GM21717 (cell line): ENCODE measurements at regions not wholly inside any gene's neighbourhood (a gene's known extent, or its start where the extent isn't known, plus 50 kb on each side); places are given as distances from the start of the nearest gene placed in this dataset.
"Not testable (repeated sequence)": the region's sequence is repeated elsewhere in the genome, so short reads cannot be mapped to it uniquely, and the experiment has no call there.

Source experiments
- ATAC-seq: cut with Tn5 transposase; IDR thresholded peaks from one replicate; pipeline ENCODE4 v1.9.1; 2021; ENCODE audit warnings: mild to moderate bottlenecking, moderate library complexity; ENCODE audit not compliant: unreplicated experiment

DNA sequence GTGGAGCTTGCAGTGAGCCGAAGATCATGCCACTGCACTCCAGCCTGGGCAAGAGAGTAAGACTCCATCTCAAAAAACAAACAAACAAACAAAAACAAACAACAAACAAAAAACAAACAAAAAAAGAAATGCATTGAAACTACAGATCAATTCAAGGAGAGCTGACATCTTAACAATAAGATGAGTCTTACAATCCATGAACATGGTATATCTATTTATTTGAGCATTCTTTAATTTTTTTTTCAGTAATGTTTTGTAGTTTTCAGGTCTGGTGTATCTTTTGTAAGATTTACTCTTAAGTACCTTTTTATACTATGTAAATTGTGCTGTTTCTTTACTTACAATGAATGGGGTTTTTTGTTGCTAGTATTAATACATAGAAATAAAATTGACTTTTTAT is 140.1 kb upstream of the DAPK1 start:
- ATAC-seq: no peak

DNA sequence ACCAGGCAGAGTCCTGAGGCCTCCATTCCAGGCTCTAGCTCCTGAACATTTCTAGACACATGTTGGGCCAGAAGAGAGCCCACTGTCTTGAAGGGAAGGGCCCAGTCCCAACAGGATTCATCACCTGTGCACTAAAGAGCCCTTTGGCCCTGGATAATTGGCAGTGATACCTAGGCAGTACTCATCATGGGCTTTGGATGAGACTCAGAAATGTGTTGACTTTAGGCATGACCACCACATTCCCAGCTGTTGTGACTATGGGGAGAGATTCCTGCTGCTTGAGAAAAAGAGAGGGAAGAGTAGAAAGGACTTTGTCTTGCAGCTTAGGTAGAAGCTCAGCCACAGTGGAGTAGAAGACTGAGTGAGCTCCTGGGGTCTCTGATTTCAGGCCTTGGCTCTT is 138.4 kb upstream of the DAPK1 start:
- ATAC-seq: no peak

DNA sequence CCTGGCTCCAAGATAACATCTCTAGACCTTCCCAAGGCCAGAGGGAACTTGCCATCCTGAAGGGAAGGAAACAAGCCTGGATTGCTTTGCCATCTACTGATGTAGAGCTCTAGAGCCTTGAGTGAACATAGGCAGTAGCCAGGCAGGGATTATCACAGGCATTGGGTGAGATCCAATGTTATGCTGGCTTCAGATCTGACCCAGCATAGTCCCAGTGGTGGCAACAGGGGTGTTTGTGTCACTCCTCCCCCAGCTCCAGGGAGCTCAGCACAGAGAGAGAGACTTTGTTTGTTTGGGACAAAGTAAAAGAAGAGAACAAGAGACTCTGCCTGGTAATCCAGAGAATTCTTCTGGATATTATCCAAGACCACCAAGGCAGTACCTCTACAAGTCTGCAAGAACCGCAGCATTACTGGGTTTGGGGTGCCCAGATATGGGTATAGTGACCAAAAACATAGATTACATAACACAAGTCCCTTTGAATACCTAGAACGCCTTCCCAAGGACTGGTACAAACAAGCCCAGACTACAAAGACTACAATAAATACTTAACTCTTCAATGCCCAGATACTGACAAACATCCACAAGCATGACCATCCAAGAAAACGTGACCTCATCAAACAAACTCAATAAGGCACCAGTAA is 137.6 kb upstream of the DAPK1 start:
- ATAC-seq: no peak

DNA sequence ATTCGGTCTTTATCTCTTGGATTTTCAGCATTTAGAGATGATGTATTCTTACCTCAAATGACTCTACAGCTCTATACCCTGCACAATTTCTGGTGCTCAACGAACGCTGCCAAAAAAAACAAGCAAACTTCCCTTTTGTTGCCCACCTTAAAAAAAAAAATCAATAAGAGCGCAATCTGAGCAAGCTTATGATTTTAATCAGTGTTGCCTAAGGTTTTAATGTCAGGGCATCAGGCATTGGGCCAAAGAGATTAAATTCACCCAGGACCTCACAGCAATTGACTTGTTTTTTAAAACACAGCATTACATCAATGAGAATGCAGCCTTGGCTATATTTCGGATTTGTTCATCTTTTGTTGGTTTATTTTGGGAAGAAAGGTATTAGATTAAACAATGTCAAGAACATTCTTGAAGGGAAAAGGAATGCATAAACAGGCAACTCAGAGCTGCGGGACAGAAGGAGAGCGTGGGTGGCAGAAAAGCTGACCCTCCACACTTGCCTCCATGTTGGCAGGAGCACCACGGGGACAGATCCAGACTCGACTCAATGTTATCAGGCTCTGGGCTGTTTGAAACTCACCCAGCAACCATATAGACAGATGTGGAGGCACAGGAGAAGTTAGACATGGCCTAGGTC is 127.5 kb upstream of the DAPK1 start:
- no peak for ATAC-seq

GRCh38 chr9:87371795-87372355 is 125.8 kb upstream of the DAPK1 start:
- ATAC-seq: no peak

GRCh38 chr9:87372356-87372851 is 125.3 kb upstream of the DAPK1 start:
- ATAC-seq: no peak

DNA sequence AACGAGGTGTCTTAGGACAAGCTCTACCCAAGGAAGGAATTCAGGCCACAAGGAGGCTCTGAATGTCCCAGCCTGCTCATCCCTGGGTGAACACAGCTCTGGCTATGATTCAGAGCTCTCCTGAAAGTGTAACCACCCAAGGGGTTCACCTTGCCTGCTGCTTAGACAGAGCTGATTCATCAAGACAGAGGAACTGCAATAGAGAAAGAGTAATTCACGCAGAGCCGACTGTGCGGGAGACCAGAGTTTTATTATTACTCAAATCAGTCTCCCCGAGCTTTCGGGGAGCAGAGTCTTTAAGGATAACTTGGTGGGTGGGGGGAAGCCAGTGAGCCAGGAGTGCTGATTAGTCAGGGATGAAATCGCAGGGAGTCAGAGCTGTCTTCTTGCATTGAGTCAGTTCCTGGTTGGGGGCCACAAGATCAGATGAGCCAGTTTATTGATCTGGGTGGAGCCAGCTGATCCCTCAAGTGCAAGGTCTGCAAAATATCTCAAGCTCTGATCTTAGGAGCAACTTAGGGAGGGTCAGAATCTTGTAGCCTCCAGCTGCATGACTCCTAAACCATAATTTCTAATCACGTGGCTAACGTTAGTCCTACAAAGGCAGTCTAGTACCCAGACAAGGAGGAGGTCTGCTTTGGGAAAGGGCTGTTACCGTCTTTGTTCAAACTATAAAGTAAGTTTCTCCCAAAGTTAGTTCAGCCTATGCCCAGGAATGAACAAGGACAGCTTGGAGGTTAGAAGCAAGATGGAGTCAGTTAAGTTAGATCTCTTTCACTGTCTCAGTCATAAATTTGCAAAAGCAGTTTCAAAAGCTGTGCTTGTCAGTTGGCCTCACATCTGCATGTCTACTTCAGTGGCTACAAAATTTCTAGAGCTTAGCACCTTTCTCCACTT is 123.4 kb upstream of the DAPK1 start:
- peak; percentile 68 for ATAC-seq

GRCh38 chr9:87375397-87376073 is 122.1 kb upstream of the DAPK1 start:
- ATAC-seq: no peak

GRCh38 chr9:87378676-87379075 is 119.0 kb upstream of the DAPK1 start:
- ATAC-seq: no peak

- no peak for ATAC-seq
These were observed 118.4 kb upstream of the DAPK1 start for GRCh38 chr9:87379300-87379699.

DNA sequence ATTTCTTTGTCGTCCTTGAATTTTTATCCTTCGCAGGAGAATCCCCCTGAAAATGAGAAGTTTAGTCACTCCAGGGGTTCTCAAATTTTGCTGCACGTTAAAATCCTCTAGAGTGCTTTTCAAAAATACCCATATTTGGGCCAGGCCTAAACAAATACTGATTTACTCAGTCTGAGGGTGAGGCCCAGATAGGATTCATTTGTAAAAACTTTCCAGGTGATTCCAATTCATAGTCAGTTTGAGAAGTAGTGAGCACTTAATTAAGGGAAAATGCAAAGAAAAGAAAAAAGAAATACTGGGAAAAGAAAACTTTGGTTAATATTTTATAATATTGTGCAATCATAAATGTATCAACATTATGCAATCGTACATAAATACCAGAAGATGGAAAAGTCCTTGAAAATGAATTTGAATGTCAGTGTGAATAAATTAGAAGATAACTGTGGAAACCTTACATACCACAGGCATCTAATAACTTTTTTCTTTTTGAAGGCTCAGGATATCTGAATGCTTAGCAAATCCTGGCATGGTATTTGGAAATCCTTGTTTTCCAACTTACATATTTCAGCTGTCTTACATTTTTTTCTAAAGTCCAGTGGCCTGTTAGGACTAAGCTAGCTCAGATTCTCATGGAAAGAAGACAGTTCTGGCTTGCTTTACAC is 116.5 kb upstream of the DAPK1 start:
- ATAC-seq: no peak

DNA sequence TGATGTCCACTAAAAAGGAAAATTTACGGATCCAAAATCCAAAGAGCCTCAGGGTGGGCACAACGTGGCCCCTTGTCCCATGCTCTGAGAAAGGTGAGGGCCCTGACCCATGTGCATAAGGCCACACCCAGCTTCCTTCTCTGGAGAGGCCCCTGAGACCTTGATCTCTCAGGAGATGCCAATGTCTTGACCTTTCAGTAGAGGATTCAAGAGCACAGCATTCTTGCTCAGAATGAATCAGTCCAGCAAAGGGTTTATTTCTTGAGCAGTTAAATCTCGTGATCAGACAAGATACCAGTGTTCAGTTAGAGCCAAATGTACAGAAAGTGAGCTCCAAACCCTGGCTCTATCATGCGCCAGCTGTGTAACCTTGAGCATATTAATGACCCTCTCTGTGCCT is 115.9 kb upstream of the DAPK1 start:
- no peak for ATAC-seq

- ATAC-seq: no peak
These were observed 114.8 kb upstream of the DAPK1 start for GRCh38 chr9:87382900-87383299.

DNA sequence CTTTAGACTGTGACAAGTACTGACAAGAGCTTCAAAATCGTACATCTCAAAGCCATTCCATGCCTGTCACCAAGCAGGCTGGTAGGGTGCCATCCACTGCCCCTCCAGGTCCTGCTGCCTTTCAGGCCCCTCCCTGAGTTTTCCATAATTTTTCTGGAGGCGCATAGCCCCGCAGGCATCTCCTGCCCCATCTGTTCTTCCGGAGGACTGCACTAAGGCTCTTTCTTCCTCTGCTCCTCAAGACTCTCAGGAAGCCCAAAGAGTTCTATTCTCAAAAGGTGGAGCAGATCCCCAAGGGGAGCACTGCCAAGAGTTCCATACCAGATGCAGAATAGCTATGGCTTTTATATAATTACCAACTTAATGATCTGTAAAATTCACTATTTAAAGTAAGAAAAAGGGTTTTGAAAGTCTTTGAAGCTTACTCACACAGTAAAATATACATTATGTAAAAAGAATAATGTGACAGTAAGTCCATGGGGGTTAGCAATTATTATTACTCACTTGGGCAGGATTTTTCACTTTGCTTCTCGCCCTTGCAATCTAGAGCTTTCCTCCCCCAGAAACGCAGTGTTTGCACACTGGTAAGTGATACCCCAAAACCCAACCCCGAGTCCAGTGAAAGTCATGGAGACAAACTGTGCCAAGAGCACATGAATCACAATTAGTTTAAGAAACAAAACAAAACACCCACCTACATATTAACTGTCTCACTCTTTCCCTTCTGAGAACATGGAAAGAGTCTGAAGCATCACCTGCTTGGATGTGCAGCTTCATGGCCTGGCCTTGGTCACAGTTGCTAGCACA is 114.1 kb upstream of the DAPK1 start:
- ATAC-seq: no peak

DNA sequence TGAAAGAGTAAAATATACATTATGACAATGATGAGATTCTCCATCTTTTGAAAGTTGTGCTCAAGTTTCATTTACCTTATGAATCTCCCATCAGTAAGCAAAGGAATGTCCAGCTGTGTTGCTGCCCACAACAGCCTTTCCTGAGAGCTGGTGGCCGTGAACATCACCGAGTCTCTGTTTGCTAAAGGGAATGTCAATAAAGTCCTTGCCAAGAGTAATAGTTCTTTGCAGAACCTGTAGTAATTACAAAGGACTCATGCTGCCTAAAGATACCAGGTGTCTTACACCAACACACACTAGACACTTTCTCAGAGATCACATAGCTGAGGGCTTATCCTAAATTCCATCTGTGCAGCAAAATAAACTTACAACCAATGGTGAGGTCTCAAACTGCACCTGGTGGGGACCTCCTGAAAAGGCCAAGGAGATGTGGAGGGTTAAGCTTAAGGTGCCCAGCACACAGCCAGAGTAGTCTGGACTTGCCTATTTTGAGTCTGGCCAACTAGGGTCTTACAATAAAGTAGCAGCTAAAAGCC is 111.1 kb upstream of the DAPK1 start:
- no peak for ATAC-seq

DNA sequence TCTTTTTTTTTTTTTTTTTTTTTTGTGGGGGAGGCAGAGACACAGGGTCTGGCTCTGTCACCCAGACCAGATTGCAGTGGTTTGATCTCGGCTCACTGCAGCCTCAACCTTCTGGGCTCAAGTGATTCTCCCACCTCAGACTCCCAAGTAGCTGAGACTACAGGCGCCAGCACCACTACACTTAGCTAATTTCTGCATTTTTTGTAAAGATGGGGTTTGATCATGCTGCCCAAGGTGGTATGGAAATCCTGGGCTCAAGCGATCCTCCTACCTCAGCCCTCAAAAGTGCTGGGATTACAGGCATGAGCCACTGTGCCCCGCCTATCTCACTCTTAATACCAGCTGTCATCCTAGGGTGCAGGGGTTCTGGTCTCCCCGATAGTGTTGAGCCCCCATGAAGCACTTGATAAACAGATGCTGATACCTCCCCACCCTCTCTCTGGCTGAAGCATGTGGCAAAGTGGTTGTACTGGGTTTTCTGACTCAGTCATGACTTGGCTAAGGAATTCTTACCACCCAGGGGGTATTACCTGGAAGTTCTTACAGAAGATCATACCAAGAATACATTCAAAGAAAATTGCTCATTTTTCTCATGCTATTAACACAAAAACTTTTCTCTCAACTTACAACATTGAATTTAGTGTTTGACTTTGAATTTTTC is 110.2 kb upstream of the DAPK1 start:
- ATAC-seq: no peak

DNA sequence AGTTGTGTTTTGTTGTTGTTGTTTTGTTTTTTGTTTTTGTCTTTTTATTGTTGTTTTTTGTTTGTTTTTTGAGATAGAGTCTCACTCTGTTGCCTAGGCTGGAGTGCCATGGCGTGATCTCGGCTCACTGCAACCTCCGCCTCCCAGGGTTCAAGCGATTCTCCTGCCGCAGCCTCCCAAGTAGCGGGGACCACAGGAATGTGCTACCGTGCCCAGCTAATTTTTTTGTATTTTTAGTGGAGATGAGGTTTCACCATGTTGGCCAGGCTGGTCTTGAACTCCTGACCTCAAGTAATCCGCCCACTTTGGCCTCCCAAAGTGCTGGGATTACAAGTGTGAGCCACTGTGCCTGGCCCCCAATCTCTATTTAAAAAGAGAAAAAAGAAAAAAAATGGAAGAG is 109.0 kb upstream of the DAPK1 start:
- ATAC-seq: not testable (repeated sequence)

- ATAC-seq: no peak
These were observed 107.7 kb upstream of the DAPK1 start for GRCh38 chr9:87389936-87390335.

DNA sequence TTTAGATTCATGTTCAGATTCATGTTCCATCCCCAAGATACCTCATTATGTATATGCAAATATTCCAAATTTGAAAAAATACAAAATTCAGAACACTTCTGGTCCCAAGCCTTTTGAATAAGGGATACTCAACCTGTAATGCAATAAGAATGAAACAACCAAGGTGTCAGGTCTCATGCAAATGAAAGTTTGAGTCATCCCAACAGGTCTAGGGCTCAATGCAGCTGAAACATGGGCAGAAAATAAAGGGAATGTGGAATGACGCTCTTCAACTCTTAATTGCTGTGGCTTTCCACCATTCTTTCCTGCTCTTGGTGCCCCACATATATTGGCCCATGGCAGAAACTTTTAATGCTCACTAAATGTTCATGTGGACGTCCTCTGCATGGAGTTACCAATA is 107.3 kb upstream of the DAPK1 start:
- ATAC-seq: no peak
